Activated naive CD4-positive, alpha-beta T cell treated with anti-CD3 and anti-CD28 coated beads for 36 hours (primary cell): ENCODE measurements at regions not wholly inside any gene's neighbourhood (a gene's known extent, or its start where the extent isn't known, plus 50 kb on each side); places are given as distances from the start of the nearest gene placed in this dataset.
"Not testable (repeated sequence)": the region's sequence is repeated elsewhere in the genome, so short reads cannot be mapped to it uniquely, and the experiment has no call there.

Source experiments
- CTCF ChIA-PET: fragments of 350-600 bp; sonication (Branson Sonifier 250); formaldehyde crosslinking; loops from one replicate; lab custom pipeline; 2021; ENCODE audit warnings: antibody characterized with exemption; lab: Charles Lee
- DNase-seq: peaks from one replicate; pipeline ENCODE4 v3.0.0-alpha.2; 2020
- H3K27ac Mint-ChIP-seq: one replicate; pipeline ENCODE4 v1.8.0; 2021; ENCODE audit warnings: mild to moderate bottlenecking, mixed read lengths
- H3K27me3 Mint-ChIP-seq: one replicate; pipeline ENCODE4 v1.8.0; 2021; ENCODE audit warnings: low read depth, mixed read lengths
- H3K36me3 Mint-ChIP-seq: one replicate; pipeline ENCODE4 v1.8.0; 2021; ENCODE audit warnings: low read depth, mixed read lengths
- H3K4me1 Mint-ChIP-seq: one replicate; pipeline ENCODE4 v1.8.0; 2021; ENCODE audit warnings: low read depth, mixed read lengths
- H3K4me3 Mint-ChIP-seq: one replicate; pipeline ENCODE4 v1.8.0; 2021; ENCODE audit warnings: mild to moderate bottlenecking, moderate library complexity, mixed read lengths
- H3K9me3 Mint-ChIP-seq: one replicate; pipeline ENCODE4 v1.8.0; 2021; ENCODE audit warnings: mixed read lengths
- intact Hi-C: fragments of 100-400 bp; cut with micrococcal nuclease; formaldehyde crosslinking; loops from one replicate; pipeline ENCODE4 v1.15.1; 2023

GRCh38 chr6:27796736-27797481, 115.3 kb downstream of the OR2B2 start:
- H3K27ac Mint-ChIP-seq, H3K27me3 Mint-ChIP-seq: not testable (repeated sequence)

GRCh38 chr6:27795697-27796494, 116.3 kb downstream of the OR2B2 start:
- no peak overlapping the region for H3K4me3 Mint-ChIP-seq
- CTCF ChIA-PET: interaction anchor here (0.6 to 3.7 kb wide), 23 partner anchors 10 to 667 kb away, joined by 3 to 38 read pairs (median 4); a partner anchor contains a TSS
- no peaks in the 10 kb centered on the region for H3K9me3 Mint-ChIP-seq
- no peak overlapping the region for H3K27ac Mint-ChIP-seq
- peaks cover 2% of the 10 kb centered on the region for H3K36me3 Mint-ChIP-seq
- peaks cover 16% of the 10 kb centered on the region for H3K4me1 Mint-ChIP-seq
- H3K27me3 Mint-ChIP-seq: peaks cover 5% of the 10 kb centered on the region
- intact Hi-C loops: loop anchor here (1.0 to 2.0 kb wide), 3 partner anchors 44 to 1189 kb away; no protein-coding TSS in a partner anchor
- peak; percentile 59 for DNase-seq

More at GRCh38 chr6:27796736-27797481, 115.3 kb downstream of the OR2B2 start:
- peaks cover 10% of the 10 kb centered on the region for H3K4me1 Mint-ChIP-seq
- H3K36me3 Mint-ChIP-seq, H3K9me3 Mint-ChIP-seq, DNase-seq, H3K4me3 Mint-ChIP-seq: not testable (repeated sequence)
- intact Hi-C loops: loop anchor here (1.0 to 2.0 kb wide), 2 partner anchors 45 to 1190 kb away; no protein-coding TSS in a partner anchor
- CTCF ChIA-PET: interaction anchor here (0.7 to 3.7 kb wide), 20 partner anchors 10 to 641 kb away, joined by 3 to 38 read pairs (median 4); a partner anchor contains a TSS

GRCh38 chr6:27791182-27791943, 120.8 kb downstream of the OR2B2 start:
- Mint-ChIP-seq H3K9me3 (no peaks in the 10 kb centered on the region), H3K4me3 (peak overlapping the region; percentile 78), H3K4me1 (peaks cover 16% of the 10 kb centered on the region), H3K27me3 (peaks cover 9% of the 10 kb centered on the region), H3K27ac (peak overlapping the region; percentile 80), H3K36me3 (peaks cover 2% of the 10 kb centered on the region)
- intact Hi-C loops: no loop called here
- CTCF ChIA-PET: interaction anchor here (1.1 to 1.3 kb wide), 2 partner anchors 39 to 269 kb away, joined by 3 read pairs; no protein-coding TSS in a partner anchor
- DNase-seq: peak; percentile 72

GRCh38 chr6:27788376-27788775, 123.8 kb downstream of the OR2B2 start:
- H3K9me3 Mint-ChIP-seq, H3K27ac Mint-ChIP-seq, DNase-seq, intact Hi-C loops, H3K4me3 Mint-ChIP-seq, H3K36me3 Mint-ChIP-seq: not testable (repeated sequence)
- peaks cover 14% of the 10 kb centered on the region for H3K4me1 Mint-ChIP-seq
- CTCF ChIA-PET: interaction anchor here (0.7 to 5.1 kb wide), 4 partner anchors 16 to 629 kb away, joined by 3 to 20 read pairs (median 6); no protein-coding TSS in a partner anchor
- peaks cover 17% of the 10 kb centered on the region for H3K27me3 Mint-ChIP-seq

- no peak for DNase-seq
- no peaks in the 10 kb centered on the region for H3K9me3 Mint-ChIP-seq
- peaks cover 12% of the 10 kb centered on the region for H3K27me3 Mint-ChIP-seq
- no peak overlapping the region for H3K27ac Mint-ChIP-seq
- H3K4me1 Mint-ChIP-seq: no peaks in the 10 kb centered on the region
- intact Hi-C loops: no loop called here
- CTCF ChIA-PET: interaction anchor here (2.2 to 5.1 kb wide), 2 partner anchors 10 to 14 kb away, joined by 7 to 20 read pairs; no protein-coding TSS in a partner anchor
- H3K36me3 Mint-ChIP-seq: no peaks in the 10 kb centered on the region
- no peak overlapping the region for H3K4me3 Mint-ChIP-seq
Observed at GRCh38 chr6:27786048-27786447, 126.1 kb downstream of the OR2B2 start.

DNA sequence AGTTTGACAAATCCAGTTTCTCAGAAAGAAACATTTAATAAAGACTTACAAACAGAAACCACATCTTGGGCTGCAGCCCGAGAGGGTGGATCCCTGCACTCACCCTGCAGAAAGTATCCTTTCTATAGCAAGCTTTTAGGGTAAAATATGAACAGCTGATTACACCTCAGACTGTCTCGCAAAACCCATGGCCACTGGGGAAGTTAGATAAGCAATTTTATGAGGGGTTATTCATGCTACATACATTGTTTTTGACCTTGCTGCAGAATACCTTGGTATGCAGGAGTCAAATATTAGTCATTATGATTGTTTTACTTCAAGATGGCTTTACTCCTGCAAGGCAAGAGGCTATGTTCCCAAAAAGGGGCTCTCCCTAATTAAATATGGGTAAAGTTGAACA, 126.9 kb downstream of the OR2B2 start:
- H3K27ac Mint-ChIP-seq: no peak overlapping the region
- no peaks in the 10 kb centered on the region for H3K36me3 Mint-ChIP-seq
- intact Hi-C loops: no loop called here
- peaks cover 12% of the 10 kb centered on the region for H3K27me3 Mint-ChIP-seq
- H3K9me3 Mint-ChIP-seq: no peaks in the 10 kb centered on the region
- no peaks in the 10 kb centered on the region for H3K4me1 Mint-ChIP-seq
- CTCF ChIA-PET: interaction anchor here (1.6 to 5.1 kb wide), 3 partner anchors 11 to 13 kb away, joined by 6 to 20 read pairs (median 7); no protein-coding TSS in a partner anchor
- no peak for DNase-seq
- no peak overlapping the region for H3K4me3 Mint-ChIP-seq

- DNase-seq: no peak
- Mint-ChIP-seq H3K36me3 (no peaks in the 10 kb centered on the region), H3K27me3 (peaks cover 11% of the 10 kb centered on the region), H3K27ac (no peak overlapping the region), H3K9me3 (no peaks in the 10 kb centered on the region), H3K4me3 (no peak overlapping the region), H3K4me1 (no peaks in the 10 kb centered on the region)
- intact Hi-C loops: no loop called here
- CTCF ChIA-PET: interaction anchor here (2.6 kb wide), 1 partner anchor 10 kb away, joined by 17 read pairs; no protein-coding TSS in a partner anchor
Observed at GRCh38 chr6:27782748-27783147, 129.4 kb downstream of the OR2B2 start.

DNA sequence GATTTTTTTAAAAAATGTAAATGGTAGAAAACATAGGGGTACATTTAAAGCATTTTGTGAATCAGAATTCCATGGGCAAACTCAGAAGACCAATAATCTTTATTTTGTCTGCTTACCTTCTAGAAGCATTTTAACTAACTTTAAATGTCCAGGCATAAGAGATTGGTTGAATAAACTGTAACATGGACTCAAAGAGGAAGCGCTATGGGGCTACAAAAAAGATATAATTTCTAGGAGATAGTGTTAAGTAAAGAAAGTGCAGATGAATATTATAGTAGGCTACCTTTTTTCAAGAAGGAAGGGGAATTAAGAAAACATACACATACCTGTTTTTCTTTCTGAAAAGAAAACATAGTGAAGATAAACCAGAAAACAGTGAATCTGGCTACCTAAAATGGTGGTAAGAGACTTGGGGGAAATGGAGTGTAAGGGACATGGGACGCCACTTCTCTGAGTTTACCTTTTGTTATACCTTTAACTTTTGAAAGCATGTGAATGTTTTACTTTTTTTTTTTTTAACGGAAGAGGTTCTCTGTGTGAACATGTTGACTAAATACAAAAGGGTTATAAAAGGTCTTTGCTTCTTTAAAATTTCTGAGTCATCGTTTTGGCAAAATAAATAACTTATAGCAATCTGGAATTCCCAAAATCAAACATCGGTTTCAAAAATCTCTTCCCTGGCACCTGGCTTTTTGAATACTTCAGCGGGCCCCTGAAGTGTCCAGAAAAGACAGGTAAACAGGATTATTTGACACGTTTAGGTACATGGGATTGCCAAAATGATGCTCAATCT, 133.4 kb downstream of the OR2B2 start:
- no peaks in the 10 kb centered on the region for H3K9me3 Mint-ChIP-seq
- H3K4me1 Mint-ChIP-seq: no peaks in the 10 kb centered on the region
- DNase-seq: no peak
- no peak overlapping the region for H3K4me3 Mint-ChIP-seq
- no peaks in the 10 kb centered on the region for H3K36me3 Mint-ChIP-seq
- intact Hi-C loops: no loop called here
- peaks cover 10% of the 10 kb centered on the region for H3K27me3 Mint-ChIP-seq
- no peak overlapping the region for H3K27ac Mint-ChIP-seq
- CTCF ChIA-PET: interaction anchor here (1.0 kb wide), 1 partner anchor 222 kb away, joined by 3 read pairs; no protein-coding TSS in a partner anchor

- Mint-ChIP-seq H3K9me3 (no peaks in the 10 kb centered on the region), H3K36me3 (no peaks in the 10 kb centered on the region), H3K4me1 (no peaks in the 10 kb centered on the region), H3K27ac (no peak overlapping the region), H3K27me3 (peaks cover 11% of the 10 kb centered on the region), H3K4me3 (no peak overlapping the region)
- DNase-seq: no peak
- CTCF ChIA-PET: interaction anchor here (1.2 kb wide), 1 partner anchor 19 kb away, joined by 4 read pairs; no protein-coding TSS in a partner anchor
- intact Hi-C loops: no loop called here
Observed at GRCh38 chr6:27777614-27778355, 134.4 kb downstream of the OR2B2 start.

- H3K27ac Mint-ChIP-seq: no peak overlapping the region
- CTCF ChIA-PET: interaction anchor here (1.2 kb wide), 1 partner anchor 20 kb away, joined by 4 read pairs; no protein-coding TSS in a partner anchor
- no peaks in the 10 kb centered on the region for H3K9me3 Mint-ChIP-seq
- peaks cover 3% of the 10 kb centered on the region for H3K4me1 Mint-ChIP-seq
- intact Hi-C loops: no loop called here
- H3K36me3 Mint-ChIP-seq: no peaks in the 10 kb centered on the region
- peaks cover 11% of the 10 kb centered on the region for H3K27me3 Mint-ChIP-seq
- H3K4me3 Mint-ChIP-seq: no peak overlapping the region
- DNase-seq: no peak
Observed at GRCh38 chr6:27777126-27777525, 135.1 kb downstream of the OR2B2 start.
